ENCODE measurements at regions not wholly inside any gene's neighbourhood (a gene's known extent, or its start where the extent isn't known, plus 50 kb on each side); places are given as distances from the start of the nearest gene placed in this dataset.

DNA sequence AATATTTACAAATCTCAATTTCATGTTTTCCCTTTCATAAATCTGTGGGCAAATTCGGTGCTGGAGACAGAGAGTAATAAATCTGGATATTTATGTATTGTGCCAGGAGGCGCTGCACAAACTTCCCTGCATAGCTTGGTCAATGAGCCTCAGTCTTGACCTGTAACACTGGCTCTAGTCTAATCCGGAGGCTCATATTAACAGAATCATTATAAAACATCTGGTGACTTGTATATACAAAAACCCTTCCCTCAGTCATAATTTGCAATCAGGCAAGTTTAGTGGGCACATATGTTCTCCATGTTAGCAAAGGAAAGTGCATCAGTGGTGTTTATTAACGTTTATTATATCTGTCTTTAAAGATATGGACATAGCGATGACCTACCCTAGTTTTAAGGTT lies 104.0 kb upstream of the BNC2 start:
- Histone ChIP-seq H3K36me3 (ENCODE audit: control insufficient read depth in 2 of 4, insufficient read depth in 4 of 4, low read length in 3 of 4) (no peaks in the 10 kb centered on the region), H2AK5ac (ENCODE audit: low read depth, low read length) (no peak overlapping the region), H3K23me2 (ENCODE audit: low read depth, low read length) (no peaks in the 10 kb centered on the region), H2BK120ac (replicated peaks; ENCODE audit: low read depth, low read length) (no peak overlapping the region), H4K91ac (replicated peaks; ENCODE audit: insufficient read length, low read length) (no peak overlapping the region), H4K8ac (ENCODE audit: extremely low read depth, insufficient read depth, low read length) (no peak overlapping the region), H3K23ac (ENCODE audit: insufficient read length) (no peak overlapping the region), H2BK15ac (ENCODE audit: low read length) (no peak overlapping the region), H2BK5ac (ENCODE audit: low read depth, low read length) (no peak overlapping the region), H3K79me1 (ENCODE audit: low read depth, low read length) (no peaks in the 10 kb centered on the region), H3K9ac (replicated peaks in 1 of 4; ENCODE audit: extremely low read depth in 1 of 4, low read depth in 3 of 4, low read length in 3 of 4) (no peak overlapping the region), H3K56ac (replicated peaks; ENCODE audit: insufficient read length, low read depth, low read length) (no peak overlapping the region), H2BK20ac (ENCODE audit: low read length) (no peak overlapping the region), H3K4me1 (replicated peaks in 1 of 4; ENCODE audit: control insufficient read depth in 3 of 4, insufficient read depth in 4 of 4, low read length in 3 of 4) (no peaks in the 10 kb centered on the region), H3K18ac (ENCODE audit: extremely low read depth, low read length) (no peak overlapping the region), H3K79me2 (ENCODE audit: control insufficient read depth in 1 of 2, insufficient read depth in 2 of 2, low read length in 2 of 2) (no peaks in the 10 kb centered on the region), H2AFZ (ENCODE audit: low read length) (no peak overlapping the region), H4K5ac (ENCODE audit: insufficient read length, low read depth, low read length) (no peak overlapping the region), H3K4me3 (ENCODE audit: extremely low read depth in 1 of 4, insufficient read depth in 2 of 4, low read depth in 3 of 4, low read length in 4 of 4) (no peak overlapping the region), H3K14ac (ENCODE audit: insufficient read length) (no peak overlapping the region), H3K27ac (ENCODE audit: low read depth, low read length) (no peak overlapping the region), H3K4me2 (ENCODE audit: insufficient read depth in 1 of 2, low read depth in 2 of 2, low read length in 2 of 2) (no peak overlapping the region), H2BK12ac (ENCODE audit: low read depth, low read length) (no peak overlapping the region), H3K27me3 (replicated peaks in 1 of 4; ENCODE audit: control insufficient read depth in 3 of 4, extremely low read depth in 1 of 4, insufficient read depth in 3 of 4, low read length in 3 of 4) (no peaks in the 10 kb centered on the region), H3K9me3 (ENCODE audit: insufficient read depth in 2 of 2, low read depth in 1 of 2, low read length in 1 of 2) (peaks cover 6 to 10% of the 10 kb centered on the region in 2 experiments; a peak in 3 of 4 replicates), H3K4ac (replicated peaks; ENCODE audit: insufficient read length, low read depth, low read length) (no peak overlapping the region), H4K20me1 (replicated peaks in 1 of 2; ENCODE audit: control insufficient read depth in 1 of 2, insufficient read depth in 2 of 2, low read length in 2 of 2) (no peaks in the 10 kb centered on the region)
- ChIA-PET POLR2A (ENCODE audit: partially characterized antibody) (no interaction called here), CTCF (ENCODE audit: partially characterized antibody) (no interaction called here)
- WGBS, 2 experiments (ENCODE audit: extremely low coverage in 1 of 2, insufficient coverage in 1 of 2, insufficient read length in 1 of 2, insufficient replicate concordance in 2 of 2, low coverage in 1 of 2, low lambda C conversion rate in 2 of 2, missing lambda C conversion rate in 1 of 2): 88% methylated on average over 5 of the region's 5 CpGs; no CpG with 5 or more reads in 1 of the 2 experiments
- FAIRE-seq (no peak), DNase-seq (ENCODE audit: low read depth in 1 of 2, low spot score in 2 of 2) (no peak)
- TF ChIP-seq, protein P1, sequence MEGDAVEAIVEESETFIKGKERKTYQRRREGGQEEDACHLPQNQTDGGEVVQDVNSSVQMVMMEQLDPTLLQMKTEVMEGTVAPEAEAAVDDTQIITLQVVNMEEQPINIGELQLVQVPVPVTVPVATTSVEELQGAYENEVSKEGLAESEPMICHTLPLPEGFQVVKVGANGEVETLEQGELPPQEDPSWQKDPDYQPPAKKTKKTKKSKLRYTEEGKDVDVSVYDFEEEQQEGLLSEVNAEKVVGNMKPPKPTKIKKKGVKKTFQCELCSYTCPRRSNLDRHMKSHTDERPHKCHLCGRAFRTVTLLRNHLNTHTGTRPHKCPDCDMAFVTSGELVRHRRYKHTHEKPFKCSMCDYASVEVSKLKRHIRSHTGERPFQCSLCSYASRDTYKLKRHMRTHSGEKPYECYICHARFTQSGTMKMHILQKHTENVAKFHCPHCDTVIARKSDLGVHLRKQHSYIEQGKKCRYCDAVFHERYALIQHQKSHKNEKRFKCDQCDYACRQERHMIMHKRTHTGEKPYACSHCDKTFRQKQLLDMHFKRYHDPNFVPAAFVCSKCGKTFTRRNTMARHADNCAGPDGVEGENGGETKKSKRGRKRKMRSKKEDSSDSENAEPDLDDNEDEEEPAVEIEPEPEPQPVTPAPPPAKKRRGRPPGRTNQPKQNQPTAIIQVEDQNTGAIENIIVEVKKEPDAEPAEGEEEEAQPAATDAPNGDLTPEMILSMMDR (IDR thresholded peaks at IDR 0.05; ENCODE audit: control extremely low read depth in 1 of 3, insufficient read depth in 1 of 3, low read depth in 1 of 3, low read length in 3 of 3): no peak
- no peak for TF ChIP-seq KDM1A (IDR thresholded peaks at IDR 0.05; ENCODE audit: borderline replicate concordance, low read length)
- TF ChIP-seq KDM5A (IDR thresholded peaks at IDR 0.05; ENCODE audit: low read length): no peak
- no peak for TF ChIP-seq RBBP5 (IDR thresholded peaks at IDR 0.05; ENCODE audit: borderline replicate concordance, low read depth, low read length)
- TF ChIP-seq YY1 (IDR thresholded peaks at IDR 0.05; ENCODE audit: low read depth, low read length): no peak
- TF ChIP-seq TCF12 (IDR thresholded peaks at IDR 0.05; ENCODE audit: low read depth, low read length): no peak
- no peak for TF ChIP-seq CTBP2 (IDR thresholded peaks at IDR 0.05; ENCODE audit: borderline replicate concordance, insufficient read depth, insufficient read length, low read length)
- TF ChIP-seq FOSL1 (IDR thresholded peaks at IDR 0.05; ENCODE audit: insufficient read depth, low read depth, low read length): no peak
- no peak for TF ChIP-seq POU5F1 (IDR thresholded peaks at IDR 0.05; ENCODE audit: low read depth, low read length)
- no peak for TF ChIP-seq ZNF274 (IDR thresholded peaks at IDR 0.05; ENCODE audit: borderline replicate concordance, extremely low read depth, low read length)
- TF ChIP-seq RAD21 (IDR thresholded peaks at IDR 0.05 in 1 of 2, conservative IDR thresholded peaks at IDR 0.05 in 1 of 2; ENCODE audit: low read depth in 2 of 2, low read length in 2 of 2): no peak
- TF ChIP-seq TBP (IDR thresholded peaks at IDR 0.05; ENCODE audit: low read depth, low read length): no peak

All from H1 (cell line).